BLaER1 treated with 17β-estradiol and CSF1 and Interleukin-3, amounts not matched to agents 10 nM and 100 nM (cell line): ENCODE measurements at regions not wholly inside any gene's neighbourhood (a gene's known extent, or its start where the extent isn't known, plus 50 kb on each side); places are given as distances from the start of the nearest gene placed in this dataset.

Experiments
- H3K27ac ChIP-seq, 11 experiments: shearing (Covaris generic); formaldehyde crosslinking; 2 replicates each; pipeline ENCODE4 v1.8.1; 2022
- H3K27me3 ChIP-seq, 11 experiments: shearing (Covaris generic); formaldehyde crosslinking; 2 replicates each; pipeline ENCODE4 v1.8.1; 2022
- H3K36me3 ChIP-seq, 11 experiments: shearing (Covaris generic); formaldehyde crosslinking; 2 replicates each; pipeline ENCODE4 v1.8.1; 2022
- H3K4me1 ChIP-seq, 10 experiments: shearing (Covaris generic); formaldehyde crosslinking; 2 replicates each; pipeline ENCODE4 v1.8.1; 2022
- H3K4me2 ChIP-seq, 11 experiments: shearing (Covaris generic); formaldehyde crosslinking; 2 replicates each; pipeline ENCODE4 v1.8.1; 2022
- H3K4me3 ChIP-seq, 10 experiments: shearing (Covaris generic); formaldehyde crosslinking; 2 replicates each; pipeline ENCODE4 v1.8.1; 2022
- H3K9ac ChIP-seq, 11 experiments: shearing (Covaris generic); formaldehyde crosslinking; 2 replicates each; pipeline ENCODE4 v1.8.1; 2022
- H3K9me3 ChIP-seq, 11 experiments: shearing (Covaris generic); formaldehyde crosslinking; replicated peaks in 1 of 11; 2 replicates each; pipeline ENCODE4 v1.8.1; 2022
- H4K20me1 ChIP-seq, 11 experiments: shearing (Covaris generic); formaldehyde crosslinking; 2 replicates each; pipeline ENCODE4 v1.8.1; 2022
- Cebpa-rat ChIP-seq, 11 experiments: shearing (Covaris generic); IDR thresholded peaks; 2 replicates each; pipeline ENCODE4 v1.8.1; 2022

DNA sequence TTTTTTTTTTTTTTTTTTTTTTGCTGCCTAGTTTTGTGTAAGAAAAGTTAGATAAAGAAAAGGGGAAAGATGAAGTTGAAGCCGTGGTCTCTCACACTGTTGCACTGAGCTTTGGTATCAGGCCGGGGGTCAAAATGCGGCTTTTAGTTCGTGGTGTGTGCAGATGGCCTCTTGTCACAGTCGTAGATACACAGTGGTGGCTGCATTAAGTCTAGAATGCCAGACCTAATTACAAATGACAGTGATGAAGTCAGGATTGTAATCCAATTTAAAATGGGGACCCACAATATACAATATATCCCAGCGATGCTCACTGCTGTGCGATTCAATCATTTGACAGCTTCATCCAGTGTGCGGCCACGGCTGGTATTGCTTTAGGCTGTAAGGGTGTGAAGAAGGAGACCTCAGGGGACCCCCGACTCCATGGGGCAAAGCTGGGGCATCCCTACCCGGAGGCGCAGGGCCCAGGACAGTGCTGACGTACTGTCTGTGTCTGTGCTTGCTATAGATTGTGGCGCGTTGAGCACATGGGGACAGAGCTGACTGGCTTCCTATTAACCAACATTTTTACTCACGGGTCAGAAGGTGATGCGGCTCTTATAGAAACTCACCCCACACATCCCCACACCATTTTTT, 210.0 kb upstream of the SOX4 start:
- no peaks in the 10 kb centered on the region for H3K36me3 ChIP-seq
- H4K20me1 ChIP-seq, result no peaks in the 10 kb centered on the region
- TF ChIP-seq Cebpa-rat (IDR thresholded peaks at IDR 0.05), result no peak
- H3K27ac ChIP-seq, result no peak overlapping the region
- H3K9me3 ChIP-seq, result 0 out of 22 replicates have a peak, but pooled peaks cover 0 to 4% (median 0%) of the 10 kb centered on the region in 11 experiments
- H3K4me1 ChIP-seq, result peaks cover 0 to 9% (median 0%) of the 10 kb centered on the region in 10 experiments; a peak in 3 of 20 replicates
- H3K4me2 ChIP-seq, result no peak overlapping the region
- H3K27me3 ChIP-seq, result no peaks in the 10 kb centered on the region
- no peak overlapping the region for H3K4me3 ChIP-seq
- no peak overlapping the region for H3K9ac ChIP-seq

DNA sequence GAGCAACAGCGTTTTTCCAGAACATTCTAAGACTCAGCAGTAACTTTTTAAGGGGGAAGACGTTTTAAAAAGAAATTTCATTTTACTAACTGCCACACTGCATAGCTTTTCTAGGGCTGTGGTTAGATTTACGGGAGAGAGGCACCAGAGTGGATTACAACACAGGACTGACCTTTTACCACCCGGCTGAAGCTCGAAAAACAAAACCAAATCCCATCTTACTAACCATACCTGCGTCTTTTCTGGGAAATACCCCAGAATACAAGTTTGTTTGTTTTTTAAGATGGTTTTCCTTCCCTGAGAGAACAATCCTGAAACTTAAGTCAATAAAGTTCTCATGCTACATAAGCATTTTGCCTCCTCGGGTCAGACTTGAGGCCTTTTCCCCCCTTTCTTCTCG, 209.3 kb upstream of the SOX4 start:
- no peak for TF ChIP-seq Cebpa-rat (IDR thresholded peaks at IDR 0.05)
- Histone ChIP-seq H3K36me3 (no peaks in the 10 kb centered on the region), H3K4me3 (no peak overlapping the region), H4K20me1 (no peaks in the 10 kb centered on the region), H3K4me2 (no peak overlapping the region), H3K4me1 (peaks cover 0 to 9% (median 0%) of the 10 kb centered on the region in 10 experiments; a peak in 2 of 20 replicates), H3K9ac (no peak overlapping the region), H3K27ac (no peak overlapping the region), H3K27me3 (no peaks in the 10 kb centered on the region), H3K9me3 (0 out of 22 replicates have a peak, but pooled peaks cover 0 to 4% (median 0%) of the 10 kb centered on the region in 11 experiments)

DNA sequence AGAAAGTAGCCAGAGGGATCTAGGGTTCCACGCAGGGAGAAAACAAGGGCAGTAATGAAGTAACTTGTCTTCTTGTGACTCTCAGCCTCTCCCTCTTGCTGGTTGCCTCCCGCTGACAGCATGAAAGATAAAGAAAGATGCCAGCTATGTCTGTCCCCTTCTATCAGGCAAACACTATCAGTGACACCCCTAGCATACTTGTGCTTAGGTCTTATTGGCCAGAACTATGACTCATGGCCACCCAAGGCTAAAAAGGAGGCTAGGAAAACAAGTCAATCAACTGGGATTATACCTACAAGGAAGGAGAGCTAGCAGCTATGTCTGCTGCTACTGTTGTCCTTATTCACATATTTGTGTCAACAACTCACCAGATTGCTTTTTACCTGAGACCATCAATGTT, 206.8 kb upstream of the SOX4 start:
- Histone ChIP-seq H3K9me3 (0 out of 22 replicates have a peak, but pooled peaks cover 0 to 8% (median 0%) of the 10 kb centered on the region in 11 experiments), H3K4me3 (no peak overlapping the region), H3K4me2 (no peak overlapping the region), H3K4me1 (peaks cover 0 to 5% (median 0%) of the 10 kb centered on the region in 10 experiments; a peak in 2 of 20 replicates), H3K27ac (no peak overlapping the region), H3K36me3 (no peaks in the 10 kb centered on the region), H3K27me3 (no peaks in the 10 kb centered on the region), H4K20me1 (no peaks in the 10 kb centered on the region), H3K9ac (no peak overlapping the region)
- no peak for TF ChIP-seq Cebpa-rat (IDR thresholded peaks at IDR 0.05)

DNA sequence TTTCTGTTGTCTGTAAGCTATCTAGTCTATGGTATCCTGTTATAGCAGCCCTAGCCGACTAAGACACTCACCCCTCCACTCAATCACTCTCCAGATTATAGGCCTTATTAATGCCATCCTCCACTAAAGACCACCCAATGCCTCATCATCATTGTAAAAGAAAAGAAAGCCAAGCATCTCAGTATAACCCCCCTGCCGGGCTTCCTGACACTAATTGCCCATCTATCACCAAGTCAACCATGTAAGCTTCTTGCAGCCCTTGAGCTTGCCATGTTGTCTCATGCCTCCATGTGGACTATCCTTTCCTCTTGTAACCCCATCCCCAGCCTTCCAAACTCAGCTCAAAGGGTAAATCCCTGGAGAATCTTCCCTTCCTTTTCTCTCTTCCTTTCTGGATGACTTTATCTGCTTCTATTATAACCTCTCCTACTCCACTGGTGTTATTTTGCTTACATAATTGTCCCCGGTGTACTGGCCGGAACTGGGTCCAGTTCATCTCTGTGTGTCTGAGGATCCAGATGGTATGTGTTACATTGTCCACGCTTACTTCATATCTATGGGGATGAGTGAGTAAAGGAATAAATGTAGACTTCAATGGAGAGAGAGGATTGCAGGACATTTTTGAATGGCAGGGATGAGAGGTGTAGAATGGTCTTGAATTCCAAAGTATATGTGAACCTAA, 202.9 kb upstream of the SOX4 start:
- Histone ChIP-seq H3K9ac (no peak overlapping the region), H3K4me2 (no peak overlapping the region), H4K20me1 (no peaks in the 10 kb centered on the region), H3K4me3 (no peak overlapping the region), H3K27ac (no peak overlapping the region), H3K36me3 (no peaks in the 10 kb centered on the region), H3K4me1 (peaks cover 0 to 15% (median 8%) of the 10 kb centered on the region in 10 experiments; a peak in 8 of 20 replicates), H3K27me3 (no peaks in the 10 kb centered on the region), H3K9me3 (0 out of 22 replicates have a peak, but pooled peaks cover 0 to 6% (median 0%) of the 10 kb centered on the region in 11 experiments)
- TF ChIP-seq Cebpa-rat (IDR thresholded peaks at IDR 0.05), result no peak

DNA sequence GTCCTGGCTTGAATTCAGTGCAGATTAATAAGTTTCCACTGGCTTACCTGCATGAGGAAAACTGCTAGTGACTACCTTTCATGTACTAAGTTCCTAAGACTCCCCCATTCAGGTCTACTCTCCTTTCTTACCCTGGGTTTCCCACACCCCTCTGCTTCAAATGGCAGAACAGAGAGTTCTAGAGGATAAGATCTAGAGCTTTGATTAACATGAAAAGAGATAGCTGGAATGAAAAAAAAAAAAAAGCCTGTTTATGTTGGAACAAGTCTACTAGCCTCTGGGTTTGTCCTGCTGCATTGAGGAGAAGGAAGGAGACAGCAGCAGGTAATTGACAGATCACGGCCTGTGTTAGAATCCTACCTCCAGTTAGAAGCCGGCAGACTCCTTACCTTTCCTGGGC, 201.4 kb upstream of the SOX4 start:
- H3K9me3 ChIP-seq, result 0 out of 22 replicates have a peak, but pooled peaks cover 0 to 4% (median 0%) of the 10 kb centered on the region in 11 experiments
- H3K4me1 ChIP-seq, result peaks cover 0 to 15% (median 8%) of the 10 kb centered on the region in 10 experiments; a peak in 8 of 20 replicates
- no peak for TF ChIP-seq Cebpa-rat (IDR thresholded peaks at IDR 0.05)

DNA sequence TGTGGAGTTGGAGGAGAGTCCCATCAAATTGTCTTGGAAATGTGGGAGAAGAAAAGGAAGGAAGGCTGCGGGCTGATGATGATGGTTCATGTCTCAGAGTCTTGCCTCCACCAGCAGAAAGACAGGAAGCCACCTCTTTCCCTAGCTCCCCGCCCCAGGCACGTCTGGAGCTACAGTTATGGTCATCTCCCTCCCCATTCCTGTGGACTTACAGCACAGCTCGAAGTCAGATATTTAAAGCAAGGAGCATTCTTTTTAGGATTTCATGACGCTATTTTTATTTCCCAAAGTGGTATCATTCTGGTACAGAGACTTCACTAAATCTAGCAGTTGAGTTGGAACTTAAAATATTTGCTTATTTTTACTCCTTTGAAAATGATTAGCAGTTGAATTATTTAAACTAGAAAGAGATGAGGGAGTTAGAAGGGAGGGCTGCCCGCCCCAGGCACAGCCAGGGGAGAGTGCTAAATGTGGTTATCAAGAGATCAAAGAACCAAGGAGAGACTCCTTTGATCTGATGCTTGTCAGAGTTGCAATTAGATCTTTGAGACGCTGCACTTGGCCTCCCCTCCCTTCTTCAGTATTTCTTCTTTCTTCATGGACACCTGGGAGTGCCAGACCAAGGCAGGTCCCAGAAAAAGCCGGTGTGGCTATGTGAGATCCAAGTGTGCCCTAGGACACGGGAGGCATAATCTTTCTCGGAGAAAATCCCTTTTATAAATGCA, 199.9 kb upstream of the SOX4 start:
- no peak overlapping the region for H3K27ac ChIP-seq
- TF ChIP-seq Cebpa-rat (IDR thresholded peaks at IDR 0.05), result no peak

More for the DNA sequence above, 201.4 kb upstream of the SOX4 start:
- H3K27ac ChIP-seq, result no peak overlapping the region
- H3K9ac ChIP-seq, result no peak overlapping the region
- no peak overlapping the region for H3K4me3 ChIP-seq
- no peaks in the 10 kb centered on the region for H3K27me3 ChIP-seq
- no peaks in the 10 kb centered on the region for H3K36me3 ChIP-seq
- H3K4me2 ChIP-seq, result no peak overlapping the region
- H4K20me1 ChIP-seq, result no peaks in the 10 kb centered on the region

DNA sequence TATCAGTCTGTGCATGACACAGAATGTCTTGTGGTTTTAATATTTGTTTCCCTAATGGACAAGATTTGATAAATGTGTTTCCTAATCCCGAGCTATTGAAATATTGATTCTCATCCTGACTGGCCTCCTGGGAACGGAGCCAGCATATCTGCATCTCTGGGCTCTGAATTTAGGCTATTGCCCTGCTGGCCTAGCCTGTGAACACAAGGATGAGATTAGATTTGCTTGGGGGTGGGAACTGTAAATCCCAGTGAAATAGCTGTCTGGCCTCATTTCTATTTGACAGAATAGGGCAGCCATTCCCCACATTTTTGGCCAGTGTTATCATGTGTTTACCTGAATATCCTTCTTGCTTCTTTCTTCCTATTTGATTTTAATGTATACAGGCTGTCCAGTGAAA, 198.4 kb upstream of the SOX4 start:
- peaks cover 0 to 15% (median 8%) of the 10 kb centered on the region in 10 experiments; a peak in 8 of 20 replicates for H3K4me1 ChIP-seq
- no peak overlapping the region for H3K4me2 ChIP-seq
- no peaks in the 10 kb centered on the region for H3K36me3 ChIP-seq
- no peak overlapping the region for H3K27ac ChIP-seq
- no peaks in the 10 kb centered on the region for H3K27me3 ChIP-seq
- H3K4me3 ChIP-seq, result no peak overlapping the region
- no peak for TF ChIP-seq Cebpa-rat (IDR thresholded peaks at IDR 0.05)
- no peaks in the 10 kb centered on the region for H4K20me1 ChIP-seq
- H3K9me3 ChIP-seq, result 0 out of 22 replicates have a peak, but pooled peaks cover 0 to 4% (median 0%) of the 10 kb centered on the region in 11 experiments
- no peak overlapping the region for H3K9ac ChIP-seq

More for the DNA sequence above, 199.9 kb upstream of the SOX4 start:
- Histone ChIP-seq H3K9me3 (0 out of 22 replicates have a peak, but pooled peaks cover 0 to 4% (median 0%) of the 10 kb centered on the region in 11 experiments), H3K4me1 (peaks cover 0 to 15% (median 8%) of the 10 kb centered on the region in 10 experiments; a peak in 8 of 20 replicates), H3K27me3 (no peaks in the 10 kb centered on the region), H3K9ac (no peak overlapping the region), H4K20me1 (no peaks in the 10 kb centered on the region), H3K4me2 (peak overlapping the region in 8 of 11 experiments; percentile 5 to 51 (median 24); a peak in 10 of 22 replicates), H3K4me3 (no peak overlapping the region), H3K36me3 (no peaks in the 10 kb centered on the region)

DNA sequence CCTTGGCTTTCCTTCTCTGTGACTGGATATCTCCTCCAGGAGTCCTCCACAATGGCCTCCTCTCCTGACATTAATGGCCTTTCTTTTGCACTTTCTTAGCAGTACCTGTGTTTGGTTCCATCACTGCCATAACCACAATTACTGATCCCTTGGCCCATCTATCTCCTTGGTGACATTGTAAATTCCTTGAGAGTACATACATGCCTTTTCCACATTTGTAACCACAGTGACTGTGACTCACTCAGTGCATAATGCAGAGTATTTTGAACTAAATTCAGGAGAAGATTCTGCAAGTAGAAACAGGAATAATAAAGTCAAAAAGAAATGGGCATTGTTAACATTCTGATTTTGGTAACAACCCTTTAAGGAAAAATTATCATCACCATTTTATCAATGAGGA, 197.2 kb upstream of the SOX4 start:
- Histone ChIP-seq H4K20me1 (no peaks in the 10 kb centered on the region), H3K9ac (no peak overlapping the region), H3K4me2 (no peak overlapping the region), H3K27me3 (no peaks in the 10 kb centered on the region), H3K9me3 (0 out of 22 replicates have a peak, but pooled peaks cover 0 to 4% (median 0%) of the 10 kb centered on the region in 11 experiments), H3K4me1 (peaks cover 0 to 15% (median 8%) of the 10 kb centered on the region in 10 experiments; a peak in 8 of 20 replicates), H3K27ac (no peak overlapping the region), H3K4me3 (no peak overlapping the region), H3K36me3 (no peaks in the 10 kb centered on the region)
- TF ChIP-seq Cebpa-rat (IDR thresholded peaks at IDR 0.05), result no peak
